MCF 10A (cell line): ENCODE measurements at regions not wholly inside any gene's neighbourhood (a gene's known extent, or its start where the extent isn't known, plus 50 kb on each side); places are given as distances from the start of the nearest gene placed in this dataset.

ENCODE experiments used
- BruUV-seq: library from RNA; stranded (reverse); fragments of 400-500 nt; replicated peaks from 2 replicates; lab custom pipeline; 2021; lab: Mats Ljungman, UMichigan
- CTCF ChIA-PET: fragments of 300-600 bp; sonication (Branson Sonifier 250); formaldehyde crosslinking; extraction: SDS; loops from one replicate; lab custom pipeline; 2021; ENCODE audit warnings: antibody characterized with exemption, inconsistent platforms; lab: Yijun Ruan, JAX
- POLR2A ChIA-PET: fragments of 300-600, 350-650 bp; sonication (Branson Sonifier 250); formaldehyde crosslinking; extraction: SDS; loops from one replicate; lab custom pipeline; 2020; ENCODE audit warnings: antibody characterized with exemption, inconsistent platforms; lab: Yijun Ruan, JAX
- DNase-seq: peaks from one replicate; pipeline ENCODE4 v3.0.0-alpha.2; 2018; ENCODE audit not compliant: unreplicated experiment
- H3K27ac Mint-ChIP-seq: one replicate; pipeline ENCODE4 v1.8.0; 2022; ENCODE audit warnings: mild to moderate bottlenecking, low read depth, mixed read lengths; ENCODE audit not compliant: unreplicated experiment
- H3K27me3 Mint-ChIP-seq: one replicate; pipeline ENCODE4 v1.8.0; 2022; ENCODE audit warnings: mixed read lengths; ENCODE audit not compliant: insufficient read depth, unreplicated experiment
- H3K36me3 Mint-ChIP-seq: one replicate; pipeline ENCODE4 v1.8.0; 2022; ENCODE audit warnings: mild to moderate bottlenecking, moderate library complexity, mixed read lengths; ENCODE audit not compliant: insufficient read depth, unreplicated experiment
- H3K4me1 Mint-ChIP-seq: one replicate; pipeline ENCODE4 v1.8.0; 2022; ENCODE audit warnings: mixed read lengths; ENCODE audit not compliant: insufficient read depth, unreplicated experiment
- H3K4me3 Mint-ChIP-seq: one replicate; pipeline ENCODE4 v1.8.0; 2022; ENCODE audit warnings: mild to moderate bottlenecking, moderate library complexity, mixed read lengths; ENCODE audit not compliant: unreplicated experiment
- H3K9me3 Mint-ChIP-seq: one replicate; pipeline ENCODE4 v1.8.0; 2022; ENCODE audit warnings: mixed read lengths; ENCODE audit not compliant: unreplicated experiment
- intact Hi-C: fragments of 100-400 bp; cut with micrococcal nuclease; formaldehyde crosslinking; loops from 2 replicates; pipeline ENCODE4 v1.14.1; 2022
- TF ChIP-seq, protein P1 (sequence below): fragments of 200-600 bp; IDR thresholded peaks from one replicate; pipeline ENCODE4 v1.8.0; 2022; ENCODE audit warnings: antibody characterized with exemption, mild to moderate bottlenecking; ENCODE audit not compliant: unreplicated experiment

DNA sequence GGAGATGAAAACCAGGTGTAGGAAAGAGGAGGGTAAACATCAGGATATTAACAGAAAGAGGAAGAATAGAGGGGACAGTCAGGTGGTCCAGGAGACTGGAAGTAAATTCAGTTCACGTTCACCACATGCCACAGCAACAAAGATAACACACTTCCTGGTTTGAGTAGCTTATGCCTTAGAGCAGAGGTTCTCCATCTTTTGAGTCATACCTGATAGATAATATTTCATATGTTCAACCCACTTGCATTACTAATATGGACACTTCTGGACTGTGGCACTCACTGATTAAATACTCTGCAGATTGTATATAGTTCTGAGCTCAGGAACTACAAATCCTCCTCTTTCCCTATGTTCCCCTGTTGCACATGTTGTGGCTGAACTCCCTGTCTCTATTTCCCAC lies 179.9 kb upstream of the NR3C1 start:
- ChIA-PET CTCF (interaction anchor here (0.5 to 1.2 kb wide), 3 partner anchors 10 to 291 kb away, joined by 3 to 5 read pairs (median 4); no protein-coding TSS in a partner anchor), POLR2A (interaction anchor here (1.4 kb wide), 1 partner anchor 9 kb away, joined by 3 read pairs; no protein-coding TSS in a partner anchor)
- TF ChIP-seq, protein P1, sequence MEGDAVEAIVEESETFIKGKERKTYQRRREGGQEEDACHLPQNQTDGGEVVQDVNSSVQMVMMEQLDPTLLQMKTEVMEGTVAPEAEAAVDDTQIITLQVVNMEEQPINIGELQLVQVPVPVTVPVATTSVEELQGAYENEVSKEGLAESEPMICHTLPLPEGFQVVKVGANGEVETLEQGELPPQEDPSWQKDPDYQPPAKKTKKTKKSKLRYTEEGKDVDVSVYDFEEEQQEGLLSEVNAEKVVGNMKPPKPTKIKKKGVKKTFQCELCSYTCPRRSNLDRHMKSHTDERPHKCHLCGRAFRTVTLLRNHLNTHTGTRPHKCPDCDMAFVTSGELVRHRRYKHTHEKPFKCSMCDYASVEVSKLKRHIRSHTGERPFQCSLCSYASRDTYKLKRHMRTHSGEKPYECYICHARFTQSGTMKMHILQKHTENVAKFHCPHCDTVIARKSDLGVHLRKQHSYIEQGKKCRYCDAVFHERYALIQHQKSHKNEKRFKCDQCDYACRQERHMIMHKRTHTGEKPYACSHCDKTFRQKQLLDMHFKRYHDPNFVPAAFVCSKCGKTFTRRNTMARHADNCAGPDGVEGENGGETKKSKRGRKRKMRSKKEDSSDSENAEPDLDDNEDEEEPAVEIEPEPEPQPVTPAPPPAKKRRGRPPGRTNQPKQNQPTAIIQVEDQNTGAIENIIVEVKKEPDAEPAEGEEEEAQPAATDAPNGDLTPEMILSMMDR, result no peak
- no peaks in the 10 kb centered on the region for H3K9me3 Mint-ChIP-seq
- no peak for DNase-seq
- no TSS peak for BruUV-seq
- H3K27ac Mint-ChIP-seq, result no peak overlapping the region
- intact Hi-C loops, result no loop called here
- no peaks in the 10 kb centered on the region for H3K27me3 Mint-ChIP-seq
- no peaks in the 10 kb centered on the region for H3K36me3 Mint-ChIP-seq
- H3K4me3 Mint-ChIP-seq, result no peak overlapping the region
- H3K4me1 Mint-ChIP-seq, result peaks cover 6% of the 10 kb centered on the region

DNA sequence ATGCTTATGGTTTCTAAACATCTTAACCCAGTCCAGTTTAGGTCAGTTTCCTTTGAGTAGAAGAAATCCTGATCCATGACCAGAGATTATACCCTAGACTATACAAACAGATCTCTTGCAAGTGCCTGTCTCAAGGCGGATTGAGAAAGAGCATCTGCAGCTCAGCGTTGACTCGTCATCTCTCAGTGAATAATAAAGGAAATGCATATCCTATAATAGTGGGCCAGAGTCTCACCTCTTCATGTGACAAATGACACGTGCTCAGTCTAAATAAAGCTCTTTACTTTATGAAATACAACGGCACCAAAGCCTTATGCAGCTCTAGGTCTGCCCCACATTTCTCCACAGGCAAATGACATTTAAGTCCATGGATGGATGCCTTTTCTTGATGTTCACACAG lies 179.4 kb upstream of the NR3C1 start:
- intact Hi-C loops, result no loop called here
- BruUV-seq, result no TSS peak
- H3K27me3 Mint-ChIP-seq, result no peaks in the 10 kb centered on the region
- ChIA-PET POLR2A (interaction anchor here (1.0 to 1.4 kb wide), 2 partner anchors 8 to 179 kb away, joined by 3 read pairs; partner anchors contain the start of gene NR3C1), CTCF (interaction anchor here (0.5 to 1.2 kb wide), 7 partner anchors 10 to 397 kb away, joined by 3 to 5 read pairs (median 3); no protein-coding TSS in a partner anchor)
- peaks cover 6% of the 10 kb centered on the region for H3K4me1 Mint-ChIP-seq
- H3K9me3 Mint-ChIP-seq, result no peaks in the 10 kb centered on the region
- TF ChIP-seq, protein P1, result no peak
- H3K27ac Mint-ChIP-seq, result no peak overlapping the region
- H3K4me3 Mint-ChIP-seq, result no peak overlapping the region
- DNase-seq, result peak; percentile 53
- no peaks in the 10 kb centered on the region for H3K36me3 Mint-ChIP-seq

DNA sequence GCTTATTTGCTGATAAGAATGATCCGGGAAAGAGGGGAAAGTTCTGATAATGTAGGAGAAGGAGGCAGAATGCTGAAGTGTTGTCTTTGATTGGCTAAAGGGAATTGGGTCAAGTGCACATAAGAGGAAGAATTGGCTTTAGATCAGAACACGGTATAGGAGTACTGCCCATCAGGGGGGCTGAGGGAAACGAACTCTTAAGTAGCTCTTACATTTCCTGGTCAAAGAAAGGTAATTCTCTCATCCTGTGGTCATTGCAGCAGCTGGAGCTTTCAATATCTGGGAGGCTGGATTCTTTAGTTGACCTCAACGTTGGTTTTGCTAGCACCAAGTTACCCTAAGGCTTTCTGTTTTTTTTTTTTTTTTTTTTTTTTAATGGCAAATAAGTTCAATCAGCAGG lies 178.7 kb upstream of the NR3C1 start:
- POLR2A ChIA-PET, result interaction anchor here (1.0 to 1.4 kb wide), 2 partner anchors 8 to 178 kb away, joined by 3 read pairs; partner anchors contain the start of gene NR3C1
- H3K4me1 Mint-ChIP-seq, result peaks cover 7% of the 10 kb centered on the region
- H3K27me3 Mint-ChIP-seq, result no peaks in the 10 kb centered on the region
- H3K36me3 Mint-ChIP-seq, result no peaks in the 10 kb centered on the region
- no TSS peak for BruUV-seq
- CTCF ChIA-PET, result interaction anchor here (0.6 to 1.2 kb wide), 6 partner anchors 9 to 397 kb away, joined by 3 to 5 read pairs (median 3); no protein-coding TSS in a partner anchor
- intact Hi-C loops, result no loop called here
- no peak for DNase-seq
- TF ChIP-seq, protein P1, result no peak
- no peak overlapping the region for H3K27ac Mint-ChIP-seq
- H3K9me3 Mint-ChIP-seq, result no peaks in the 10 kb centered on the region
- no peak overlapping the region for H3K4me3 Mint-ChIP-seq

DNA sequence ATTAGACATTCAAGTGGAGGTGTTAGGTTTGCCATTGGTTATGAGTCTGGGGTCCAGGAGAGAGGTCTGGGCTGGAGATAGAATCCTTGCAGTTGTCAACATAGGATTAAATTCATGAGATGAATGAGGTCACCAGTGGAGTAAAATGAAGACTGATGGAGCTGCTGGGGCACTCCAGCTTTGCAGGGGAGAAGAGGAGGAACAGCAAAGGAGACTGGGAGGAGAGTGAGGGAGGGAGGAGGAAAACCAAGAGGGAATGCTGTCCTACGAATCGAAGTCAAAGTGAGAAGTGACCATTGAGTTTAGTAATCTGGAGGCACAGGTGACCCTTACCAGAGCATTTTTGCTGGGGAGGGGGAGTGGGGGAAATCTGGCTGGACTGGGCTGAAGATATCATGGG lies 178.2 kb upstream of the NR3C1 start:
- no peak for DNase-seq
- ChIA-PET POLR2A (no interaction called here), CTCF (interaction anchor here (0.6 to 1.2 kb wide), 4 partner anchors 8 to 1706 kb away, joined by 3 to 5 read pairs (median 4); no protein-coding TSS in a partner anchor)
- intact Hi-C loops, result no loop called here
- H3K9me3 Mint-ChIP-seq, result no peaks in the 10 kb centered on the region
- no TSS peak for BruUV-seq
- H3K4me3 Mint-ChIP-seq, result no peak overlapping the region
- H3K27me3 Mint-ChIP-seq, result no peaks in the 10 kb centered on the region
- peaks cover 12% of the 10 kb centered on the region for H3K4me1 Mint-ChIP-seq
- no peaks in the 10 kb centered on the region for H3K36me3 Mint-ChIP-seq
- TF ChIP-seq, protein P1, result no peak
- no peak overlapping the region for H3K27ac Mint-ChIP-seq
